ENCODE measurements at regions not wholly inside any gene's neighbourhood (a gene's known extent, or its start where the extent isn't known, plus 50 kb on each side); places are given as distances from the start of the nearest gene placed in this dataset.

- TF ChIP-seq EP300 (IDR thresholded peaks at IDR 0.05; ENCODE audit: borderline replicate concordance in 1 of 2, low read depth in 2 of 2, low read length in 2 of 2) (no peak), USF2 (IDR thresholded peaks at IDR 0.05; ENCODE audit: low read length) (no peak), RAD21 (IDR thresholded peaks at IDR 0.05 in 1 of 2, conservative IDR thresholded peaks at IDR 0.05 in 1 of 2; ENCODE audit: low read depth in 2 of 2, low read length in 2 of 2) (no peak), CTCF (IDR thresholded peaks at IDR 0.05; ENCODE audit: control extremely low read depth in 1 of 3, insufficient read depth in 1 of 3, low read depth in 1 of 3, low read length in 3 of 3) (no peak), SUZ12 (IDR thresholded peaks at IDR 0.05; ENCODE audit: low read length) (no peak), POLR2A (IDR thresholded peaks at IDR 0.05; ENCODE audit: control extremely low read depth in 1 of 2, low read depth in 2 of 2, low read length in 2 of 2) (no peak), EZH2 (IDR thresholded peaks at IDR 0.05; ENCODE audit: low read depth, low read length, severe bottlenecking) (no peak), TCF12 (IDR thresholded peaks at IDR 0.05; ENCODE audit: low read depth, low read length) (no peak)
Observed at GRCh38 chr5:74064225-74064624, 438.2 kb downstream of the ARHGEF28 start.
